HCT116 (cell line): ENCODE measurements at regions not wholly inside any gene's neighbourhood (a gene's known extent, or its start where the extent isn't known, plus 50 kb on each side); places are given as distances from the start of the nearest gene placed in this dataset.

Experiments
- ATAC-seq: fragments of 200-7000 bp; cut with Tn5 transposase; 2 replicates; pipeline ENCODE4 v1.9.1; 2020; ENCODE audit warnings: mild to moderate bottlenecking, moderate library complexity
- BruUV-seq: library from RNA; stranded (reverse); fragments of 400-500 nt; replicated peaks from 2 replicates; lab custom pipeline; 2021; lab: Mats Ljungman, UMichigan
- CTCF ChIA-PET: fragments of 300-600 bp; sonication (Branson Sonifier 250); formaldehyde crosslinking; loops from one replicate; lab custom pipeline; 2021; ENCODE audit warnings: antibody characterized with exemption; lab: Charles Lee
- POLR2A ChIA-PET: fragments of 300-600, 350-600 bp; sonication (Branson Sonifier 250); formaldehyde crosslinking; loops from one replicate; lab custom pipeline; 2021; ENCODE audit warnings: antibody characterized with exemption; lab: Charles Lee
- RAD21 ChIA-PET, 2 experiments: fragments of 300-600 bp; sonication (Branson Sonifier 250); formaldehyde crosslinking; loops; one replicate each; lab custom pipeline; 2023; ENCODE audit warnings: low total read pairs in 2 of 2; ENCODE audit not compliant: uncharacterized antibody in 2 of 2, unreplicated experiment in 2 of 2, low non-redundant PET in 1 of 2; lab: Charles Lee
- DNase-seq: peaks from one replicate; pipeline ENCODE4 v3.0.0-alpha.2; 2010; ENCODE audit warnings: low read depth, low spot score
- H2AFZ ChIP-seq: fragments of 200-600 bp; shearing (Covaris generic), sonication (generic); 2 replicates; pipeline ENCODE4 v1.6.1; 2017; ENCODE audit warnings: low read depth, mixed run types, mixed read lengths, antibody characterized with exemption, low read length; ENCODE audit not compliant: poor library complexity, severe bottlenecking
- H3K27ac ChIP-seq: 2 replicates; pipeline ENCODE4 v1.5.1; 2012; ENCODE audit warnings: low read depth, low read length
- H3K27me3 ChIP-seq: fragments of 200-600 bp; sonication (generic); 2 replicates; pipeline ENCODE4 v1.6.1; 2016; ENCODE audit warnings: mixed run types, low read length, mixed read lengths; ENCODE audit not compliant: insufficient read depth
- H3K36me3 ChIP-seq, 2 experiments: fragments of 200-500 bp in 1 of 2; fragments of 200-600 bp in 1 of 2; sonication (Bioruptor generic) in 1 of 2; sonication (generic) in 1 of 2; 2 replicates each; pipeline versions ENCODE4 v1.5.1 to v1.6.1; 2014 to 2016; ENCODE audit warnings: low read length in 2 of 2, inconsistent platforms in 1 of 2, mixed read lengths in 1 of 2, mixed run types in 1 of 2; ENCODE audit not compliant: insufficient read depth in 2 of 2, control insufficient read depth in 1 of 2
- H3K4me1 ChIP-seq, 2 experiments: fragments of 200-600 bp in 1 of 2; sonication (generic) in 1 of 2; 2 replicates each; pipeline versions ENCODE4 v1.5.1 to v1.6.1; 2012 to 2017; ENCODE audit warnings: low read length in 2 of 2, inconsistent platforms in 1 of 2, mild to moderate bottlenecking in 1 of 2, mixed read lengths in 1 of 2, mixed run types in 1 of 2, moderate library complexity in 1 of 2; ENCODE audit not compliant: insufficient read depth in 2 of 2, control insufficient read depth in 1 of 2
- H3K4me2 ChIP-seq: fragments of 200-600 bp; sonication (generic); 2 replicates; pipeline ENCODE4 v1.6.1; 2017; ENCODE audit warnings: mixed run types, low read length, mixed read lengths
- H3K4me3 ChIP-seq, 2 experiments: fragments of 200-600 bp in 1 of 2; sonication (generic) in 1 of 2; replicated peaks in 1 of 2; 2 replicates each; pipeline ENCODE4 v1.5.1; 2011 to 2016; ENCODE audit warnings: low read length in 2 of 2, control low read depth in 1 of 2, low read depth in 1 of 2, mild to moderate bottlenecking in 1 of 2, mixed read lengths in 1 of 2, mixed run types in 1 of 2
- H3K79me2 ChIP-seq: fragments of 200-600 bp; sonication (generic); 2 replicates; pipeline ENCODE4 v1.6.1; 2017; ENCODE audit warnings: mild to moderate bottlenecking, mixed run types, low read length, moderate library complexity, mixed read lengths; ENCODE audit not compliant: insufficient read depth
- H3K9ac ChIP-seq: fragments of 200-600 bp; sonication (generic); 2 replicates; pipeline ENCODE4 v1.6.1; 2016; ENCODE audit warnings: low read length, mixed read lengths
- H3K9me2 ChIP-seq: fragments of 200-600 bp; sonication (generic), shearing (Covaris generic); 2 replicates; pipeline ENCODE4 v1.6.1; 2017; ENCODE audit warnings: mixed run types, mild to moderate bottlenecking, moderate library complexity; ENCODE audit not compliant: insufficient read depth
- H3K9me3 ChIP-seq, 2 experiments: fragments of 200-500 bp in 1 of 2; fragments of 200-600 bp in 1 of 2; sonication (Bioruptor generic) in 1 of 2; sonication (generic) in 1 of 2; 2 replicates each; pipeline ENCODE4 v1.6.1; 2014 to 2017; ENCODE audit warnings: low read length in 2 of 2, mixed read lengths in 2 of 2, inconsistent platforms in 1 of 2, low read depth in 1 of 2, mild to moderate bottlenecking in 1 of 2, mixed run types in 1 of 2, moderate library complexity in 1 of 2; ENCODE audit not compliant: control insufficient read depth in 1 of 2, insufficient read depth in 1 of 2
- H4K20me1 ChIP-seq: fragments of 200-600 bp; sonication (generic), shearing (Covaris generic); 2 replicates; pipeline ENCODE4 v1.6.1; 2017; ENCODE audit warnings: mixed run types, mild to moderate bottlenecking, moderate library complexity; ENCODE audit not compliant: insufficient read depth
- CBX3 ChIP-seq: IDR thresholded peaks from 2 replicates; pipeline ENCODE4 v1.6.1; 2012; ENCODE audit warnings: low read depth
- CEBPB ChIP-seq: IDR thresholded peaks from 2 replicates; pipeline ENCODE4 v1.6.1; 2012; ENCODE audit warnings: low read depth
- EGR1 ChIP-seq: IDR thresholded peaks from 2 replicates; pipeline ENCODE4 v1.6.1; 2012; ENCODE audit warnings: low read depth
- ELF1 ChIP-seq: IDR thresholded peaks from 2 replicates; pipeline ENCODE4 v1.6.1; 2012; ENCODE audit warnings: low read depth, borderline replicate concordance
- EZH2phosphoT487 ChIP-seq: fragments of 200-600 bp; IDR thresholded peaks from 2 replicates; pipeline ENCODE4 v1.6.1; 2018; ENCODE audit warnings: antibody characterized with exemption, borderline replicate concordance
- FOSL1 ChIP-seq: IDR thresholded peaks from 2 replicates; pipeline ENCODE4 v1.6.1; 2012; ENCODE audit warnings: low read depth
- JUND ChIP-seq: IDR thresholded peaks from 2 replicates; pipeline ENCODE4 v1.6.1; 2012
- POLR2A ChIP-seq: IDR thresholded peaks from 2 replicates; pipeline ENCODE4 v1.7.0; 2011; ENCODE audit warnings: borderline replicate concordance; ENCODE audit not compliant: insufficient read depth, insufficient read length; ENCODE audit errors: extremely low read depth
- POLR2AphosphoS5 ChIP-seq: IDR thresholded peaks from 2 replicates; pipeline ENCODE4 v1.6.1; 2011; ENCODE audit warnings: mild to moderate bottlenecking, low read depth, low read length, moderate library complexity
- RAD21 ChIP-seq: IDR thresholded peaks from 2 replicates; pipeline ENCODE4 v1.6.1; 2012; ENCODE audit warnings: low read depth, mild to moderate bottlenecking
- SIN3A ChIP-seq: IDR thresholded peaks from 2 replicates; pipeline ENCODE4 v1.6.1; 2012; ENCODE audit warnings: low read depth
- SP1 ChIP-seq: IDR thresholded peaks from 2 replicates; pipeline ENCODE4 v1.6.1; 2012; ENCODE audit warnings: low read depth
- SRF ChIP-seq: IDR thresholded peaks from 2 replicates; pipeline ENCODE4 v1.6.1; 2012; ENCODE audit warnings: low read depth
- TCF7L2 ChIP-seq: IDR thresholded peaks from 2 replicates; pipeline ENCODE4 v1.7.0; 2011; ENCODE audit warnings: borderline replicate concordance, inconsistent platforms; ENCODE audit not compliant: insufficient read depth, insufficient read length; ENCODE audit errors: extremely low read depth
- ZFX ChIP-seq: fragments of 450-650 bp; IDR thresholded peaks from 2 replicates; pipeline ENCODE4 v1.6.1; 2017
- intact Hi-C: fragments of 100-400 bp; cut with micrococcal nuclease; formaldehyde crosslinking; loops from 2 replicates; pipeline ENCODE4 v1.10.0; 2022
- TF ChIP-seq, protein P1 (sequence below), 3 experiments: fragments of 200-600 bp in 1 of 3; sonication (generic) in 1 of 3; IDR thresholded peaks in 2 of 3; conservative IDR thresholded peaks in 1 of 3; 2 replicates each; pipeline ENCODE4 v1.5.1; 2012 to 2017; ENCODE audit warnings: low read depth in 2 of 3, low read length in 2 of 3, antibody characterized with exemption in 1 of 3, borderline replicate concordance in 1 of 3, control low read depth in 1 of 3, mild to moderate bottlenecking in 1 of 3, mixed read lengths in 1 of 3, mixed run types in 1 of 3, moderate library complexity in 1 of 3; ENCODE audit not compliant: insufficient read depth in 1 of 3
- TF ChIP-seq, protein P2 (sequence below): IDR thresholded peaks from 2 replicates; pipeline ENCODE4 v1.6.1; 2011; ENCODE audit warnings: mild to moderate bottlenecking, low read length, moderate library complexity; ENCODE audit not compliant: insufficient replicate concordance; ENCODE audit errors: extremely low read depth
- TF ChIP-seq, protein P3 (sequence below): IDR thresholded peaks from 2 replicates; pipeline ENCODE4 v1.6.1; 2012

DNA sequence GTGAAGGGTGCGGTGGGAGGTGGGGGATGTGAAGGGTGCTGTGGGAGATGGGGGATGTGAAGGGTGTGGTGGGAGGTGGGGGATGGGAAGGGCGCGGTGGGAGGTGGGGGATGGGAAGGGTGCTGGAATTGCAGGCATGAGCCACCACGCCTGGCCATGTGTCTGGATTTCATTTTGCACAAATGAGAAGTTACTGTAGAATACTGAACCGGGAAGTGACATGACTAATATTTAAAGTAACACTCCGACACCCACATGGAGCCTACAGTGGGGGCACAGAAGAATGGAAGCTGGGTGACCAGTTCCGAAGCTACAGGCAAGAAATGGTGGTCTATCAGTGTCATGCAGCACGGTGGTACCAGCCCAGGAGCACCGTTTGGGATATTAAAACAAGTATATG, 69.9 kb upstream of the SPTLC1 start:
- Histone ChIP-seq H3K79me2 (no peaks in the 10 kb centered on the region), H3K4me2 (no peak overlapping the region), H2AFZ (no peak overlapping the region)
- CTCF ChIA-PET = no interaction called here
- POLR2A ChIA-PET = no interaction called here
- TF ChIP-seq, protein P1, sequence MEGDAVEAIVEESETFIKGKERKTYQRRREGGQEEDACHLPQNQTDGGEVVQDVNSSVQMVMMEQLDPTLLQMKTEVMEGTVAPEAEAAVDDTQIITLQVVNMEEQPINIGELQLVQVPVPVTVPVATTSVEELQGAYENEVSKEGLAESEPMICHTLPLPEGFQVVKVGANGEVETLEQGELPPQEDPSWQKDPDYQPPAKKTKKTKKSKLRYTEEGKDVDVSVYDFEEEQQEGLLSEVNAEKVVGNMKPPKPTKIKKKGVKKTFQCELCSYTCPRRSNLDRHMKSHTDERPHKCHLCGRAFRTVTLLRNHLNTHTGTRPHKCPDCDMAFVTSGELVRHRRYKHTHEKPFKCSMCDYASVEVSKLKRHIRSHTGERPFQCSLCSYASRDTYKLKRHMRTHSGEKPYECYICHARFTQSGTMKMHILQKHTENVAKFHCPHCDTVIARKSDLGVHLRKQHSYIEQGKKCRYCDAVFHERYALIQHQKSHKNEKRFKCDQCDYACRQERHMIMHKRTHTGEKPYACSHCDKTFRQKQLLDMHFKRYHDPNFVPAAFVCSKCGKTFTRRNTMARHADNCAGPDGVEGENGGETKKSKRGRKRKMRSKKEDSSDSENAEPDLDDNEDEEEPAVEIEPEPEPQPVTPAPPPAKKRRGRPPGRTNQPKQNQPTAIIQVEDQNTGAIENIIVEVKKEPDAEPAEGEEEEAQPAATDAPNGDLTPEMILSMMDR (IDR thresholded peaks at IDR 0.05 in 2 of 3, conservative IDR thresholded peaks at IDR 0.05 in 1 of 3; ENCODE audit: borderline replicate concordance in 1 of 3, insufficient read depth in 1 of 3, low read depth in 2 of 3, low read length in 2 of 3) = no peak
- TF ChIP-seq FOSL1 (no peak), JUND (no peak), ELF1 (no peak), EZH2phosphoT487 (no peak), RAD21 (no peak), CBX3 (no peak), TCF7L2 (no peak)
- TF ChIP-seq, all 23 proteins: peak for 0
- Histone ChIP-seq H3K27ac (no peak overlapping the region), H3K27me3 (no peaks in the 10 kb centered on the region), H3K36me3 (no peaks in the 10 kb centered on the region), H3K4me1 (peaks cover 0 to 4% of the 10 kb centered on the region in 2 experiments; a peak in 1 of 4 replicates), H3K9me3 (no peaks in the 10 kb centered on the region; a peak in 1 of 4 replicates), H4K20me1 (no peaks in the 10 kb centered on the region), H3K9me2 (0 out of 2 replicates have a peak, but pooled peaks cover 3% of the 10 kb centered on the region), H3K9ac (no peak overlapping the region), H3K4me3 (no peak overlapping the region)
- RAD21 ChIA-PET = no interaction called here
- ATAC-seq = no peak
- intact Hi-C loops = no loop called here
- BruUV-seq = no TSS peak
- DNase-seq = no peak

DNA sequence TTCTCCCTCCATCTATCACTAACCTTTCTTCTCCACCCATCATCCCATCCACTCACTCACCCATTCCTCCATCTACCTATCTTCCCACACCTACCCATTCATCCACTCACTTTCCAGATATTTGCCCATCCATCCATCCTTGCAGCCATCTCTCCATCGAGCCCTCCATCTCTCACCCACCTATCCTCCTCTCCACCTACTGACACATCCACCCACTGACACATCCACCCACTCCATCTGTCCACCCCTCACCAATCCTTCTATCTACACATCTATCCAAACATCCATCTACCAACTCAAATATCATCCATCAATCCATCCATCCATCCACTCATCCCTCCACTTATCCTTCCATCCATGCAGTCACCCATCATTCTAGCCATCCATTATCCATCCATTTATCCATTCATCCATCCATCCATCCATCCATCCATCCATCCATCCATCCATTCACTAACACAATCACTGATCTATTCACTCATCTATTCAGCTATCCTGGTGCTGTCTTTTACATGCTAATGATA, 68.9 kb upstream of the SPTLC1 start:
- BruUV-seq = no TSS peak
- TF ChIP-seq, protein P2, sequence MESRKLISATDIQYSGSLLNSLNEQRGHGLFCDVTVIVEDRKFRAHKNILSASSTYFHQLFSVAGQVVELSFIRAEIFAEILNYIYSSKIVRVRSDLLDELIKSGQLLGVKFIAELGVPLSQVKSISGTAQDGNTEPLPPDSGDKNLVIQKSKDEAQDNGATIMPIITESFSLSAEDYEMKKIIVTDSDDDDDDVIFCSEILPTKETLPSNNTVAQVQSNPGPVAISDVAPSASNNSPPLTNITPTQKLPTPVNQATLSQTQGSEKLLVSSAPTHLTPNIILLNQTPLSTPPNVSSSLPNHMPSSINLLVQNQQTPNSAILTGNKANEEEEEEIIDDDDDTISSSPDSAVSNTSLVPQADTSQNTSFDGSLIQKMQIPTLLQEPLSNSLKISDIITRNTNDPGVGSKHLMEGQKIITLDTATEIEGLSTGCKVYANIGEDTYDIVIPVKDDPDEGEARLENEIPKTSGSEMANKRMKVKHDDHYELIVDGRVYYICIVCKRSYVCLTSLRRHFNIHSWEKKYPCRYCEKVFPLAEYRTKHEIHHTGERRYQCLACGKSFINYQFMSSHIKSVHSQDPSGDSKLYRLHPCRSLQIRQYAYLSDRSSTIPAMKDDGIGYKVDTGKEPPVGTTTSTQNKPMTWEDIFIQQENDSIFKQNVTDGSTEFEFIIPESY = no peak
- TF ChIP-seq SP1 (no peak), SIN3A (no peak), ZFX (no peak), JUND (no peak), POLR2A (no peak), RAD21 (no peak), ELF1 (no peak), CBX3 (no peak), SRF (no peak), CEBPB (no peak), EGR1 (no peak), POLR2AphosphoS5 (no peak)
- TF ChIP-seq, protein P3, sequence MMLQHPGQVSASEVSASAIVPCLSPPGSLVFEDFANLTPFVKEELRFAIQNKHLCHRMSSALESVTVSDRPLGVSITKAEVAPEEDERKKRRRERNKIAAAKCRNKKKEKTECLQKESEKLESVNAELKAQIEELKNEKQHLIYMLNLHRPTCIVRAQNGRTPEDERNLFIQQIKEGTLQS = no peak

More for the DNA sequence above, 68.9 kb upstream of the SPTLC1 start:
- H3K36me3 ChIP-seq = no peaks in the 10 kb centered on the region
- no peak for ATAC-seq
- RAD21 ChIA-PET = no interaction called here
- no peaks in the 10 kb centered on the region for H3K79me2 ChIP-seq
- intact Hi-C loops = no loop called here
- CTCF ChIA-PET = no interaction called here
- H3K27ac ChIP-seq = no peak overlapping the region
- no peak overlapping the region for H2AFZ ChIP-seq
- no peaks in the 10 kb centered on the region for H4K20me1 ChIP-seq
- H3K4me2 ChIP-seq = no peak overlapping the region
- H3K9me2 ChIP-seq = 0 out of 2 replicates have a peak, but pooled peaks cover 3% of the 10 kb centered on the region
- no peak overlapping the region for H3K9ac ChIP-seq
- POLR2A ChIA-PET = no interaction called here
- H3K4me3 ChIP-seq = no peak overlapping the region
- H3K27me3 ChIP-seq = no peaks in the 10 kb centered on the region
- no peaks in the 10 kb centered on the region; a peak in 1 of 4 replicates for H3K9me3 ChIP-seq
- H3K4me1 ChIP-seq = peaks cover 0 to 4% of the 10 kb centered on the region in 2 experiments; a peak in 1 of 4 replicates
- no peak for DNase-seq
